ENCODE measurements at regions not wholly inside any gene's neighbourhood (a gene's known extent, or its start where the extent isn't known, plus 50 kb on each side); places are given as distances from the start of the nearest gene placed in this dataset.

DNA sequence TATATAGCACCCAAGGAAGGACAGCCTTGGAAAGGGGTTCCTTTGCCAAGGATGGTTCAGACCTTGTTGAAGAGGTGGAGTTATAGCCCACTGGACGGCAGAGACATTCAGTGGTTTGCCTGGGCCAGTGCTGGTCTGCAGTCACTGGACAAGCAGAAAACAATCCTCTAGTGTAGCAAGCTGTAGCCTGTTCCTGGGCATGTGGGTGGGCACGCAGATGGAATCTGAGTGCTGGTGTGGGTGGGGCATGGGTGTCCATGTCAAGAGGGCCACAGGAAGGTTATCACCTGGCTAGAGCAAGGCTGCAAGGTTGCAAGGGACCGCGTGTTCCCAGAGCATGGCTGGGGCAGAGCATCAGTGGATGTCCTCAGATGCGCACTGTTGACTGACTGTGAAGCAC is 244.7 kb downstream of the PTPRU start:
- ATAC-seq: no peak
- TF ChIP-seq CSDC2 (CRISPR knock-in tag; IDR thresholded peaks at IDR 0.05) (no peak), OSR1 (CRISPR knock-in tag; IDR thresholded peaks at IDR 0.05) (no peak), TOX (CRISPR knock-in tag; IDR thresholded peaks at IDR 0.05; ENCODE audit: borderline replicate concordance) (no peak), ZNF70 (CRISPR knock-in tag; IDR thresholded peaks at IDR 0.05) (no peak), CSRNP3 (CRISPR knock-in tag; IDR thresholded peaks at IDR 0.05) (no peak), RARB (CRISPR knock-in tag; IDR thresholded peaks at IDR 0.05) (no peak), BACH2 (CRISPR knock-in tag; IDR thresholded peaks at IDR 0.05; ENCODE audit: borderline replicate concordance) (no peak), ZC3H10 (CRISPR knock-in tag; IDR thresholded peaks at IDR 0.05) (no peak), ZFP30 (CRISPR knock-in tag; IDR thresholded peaks at IDR 0.05) (no peak), TSHZ2 (CRISPR knock-in tag; IDR thresholded peaks at IDR 0.05) (no peak), TCF4 (CRISPR knock-in tag; IDR thresholded peaks at IDR 0.05; ENCODE audit: borderline replicate concordance) (no peak), ZNF565 (CRISPR knock-in tag; conservative IDR thresholded peaks at IDR 0.05; ENCODE audit: low read depth) (no peak), ZFP3 (CRISPR knock-in tag; IDR thresholded peaks at IDR 0.05) (no peak), ZNF8 (CRISPR knock-in tag; IDR thresholded peaks at IDR 0.05) (no peak), ISL1 (CRISPR knock-in tag; IDR thresholded peaks at IDR 0.05) (no peak), ARNTL (CRISPR knock-in tag; IDR thresholded peaks at IDR 0.05; ENCODE audit: borderline replicate concordance, low read depth) (no peak)

DNA sequence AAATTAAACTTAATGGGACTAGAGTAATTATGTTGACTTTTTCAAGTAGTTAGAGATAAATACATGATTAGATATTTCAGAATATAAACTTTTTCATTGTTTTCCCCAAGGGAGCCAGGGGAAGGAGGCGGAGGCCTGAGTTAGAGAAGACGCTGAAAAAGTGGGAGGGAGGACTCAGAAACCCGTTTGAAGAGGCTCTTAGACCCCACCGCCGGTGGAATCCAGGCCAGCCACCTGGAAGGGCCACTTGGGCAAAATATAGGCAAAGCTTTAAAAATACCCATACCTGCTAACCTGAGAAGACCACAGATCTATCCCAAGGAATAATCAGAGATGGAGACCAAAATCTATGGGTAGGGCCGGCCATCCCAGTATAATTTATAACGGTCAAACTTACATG is 242.6 kb downstream of the PTPRU start:
- ATAC-seq: no peak

DNA sequence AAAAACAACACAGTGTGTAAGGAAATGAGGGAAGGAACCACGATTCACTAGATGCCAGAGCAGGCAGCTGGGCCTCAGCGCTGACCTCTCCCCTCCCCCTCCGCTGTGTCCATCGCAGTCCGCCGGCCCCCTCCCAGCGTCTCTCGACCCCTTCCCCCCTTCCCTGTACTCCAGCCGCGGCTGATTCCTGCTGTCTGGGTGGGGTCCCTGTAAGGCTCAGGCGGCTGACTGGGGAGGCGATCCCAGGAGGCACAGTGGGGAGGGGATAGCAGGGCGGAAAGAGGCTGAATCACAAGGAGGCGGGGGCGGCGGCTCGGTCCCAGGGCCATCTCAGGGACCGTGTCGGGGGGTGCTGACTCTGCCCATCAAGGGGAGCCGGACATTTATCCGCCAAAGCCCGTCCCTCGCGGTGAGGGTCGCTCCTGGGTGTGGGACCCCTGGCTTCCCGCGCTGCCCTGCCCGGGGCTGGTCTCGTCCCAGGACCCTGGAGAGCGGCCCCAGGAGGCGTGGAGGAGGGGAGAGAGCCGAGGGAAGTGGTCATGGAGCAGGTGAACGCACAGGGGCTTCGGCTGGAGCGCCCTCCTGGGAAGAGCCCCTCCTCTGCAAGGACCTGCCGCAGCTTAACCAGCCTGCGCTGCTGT is 241.9 kb downstream of the PTPRU start:
- ATAC-seq: no peak
- no peak for TF ChIP-seq ESRRG (CRISPR knock-in tag; IDR thresholded peaks at IDR 0.05)
- no peak for TF ChIP-seq RARB (CRISPR knock-in tag; IDR thresholded peaks at IDR 0.05)
- TF ChIP-seq, protein P1, sequence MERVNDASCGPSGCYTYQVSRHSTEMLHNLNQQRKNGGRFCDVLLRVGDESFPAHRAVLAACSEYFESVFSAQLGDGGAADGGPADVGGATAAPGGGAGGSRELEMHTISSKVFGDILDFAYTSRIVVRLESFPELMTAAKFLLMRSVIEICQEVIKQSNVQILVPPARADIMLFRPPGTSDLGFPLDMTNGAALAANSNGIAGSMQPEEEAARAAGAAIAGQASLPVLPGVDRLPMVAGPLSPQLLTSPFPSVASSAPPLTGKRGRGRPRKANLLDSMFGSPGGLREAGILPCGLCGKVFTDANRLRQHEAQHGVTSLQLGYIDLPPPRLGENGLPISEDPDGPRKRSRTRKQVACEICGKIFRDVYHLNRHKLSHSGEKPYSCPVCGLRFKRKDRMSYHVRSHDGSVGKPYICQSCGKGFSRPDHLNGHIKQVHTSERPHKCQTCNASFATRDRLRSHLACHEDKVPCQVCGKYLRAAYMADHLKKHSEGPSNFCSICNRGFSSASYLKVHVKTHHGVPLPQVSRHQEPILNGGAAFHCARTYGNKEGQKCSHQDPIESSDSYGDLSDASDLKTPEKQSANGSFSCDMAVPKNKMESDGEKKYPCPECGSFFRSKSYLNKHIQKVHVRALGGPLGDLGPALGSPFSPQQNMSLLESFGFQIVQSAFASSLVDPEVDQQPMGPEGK (CRISPR knock-in tag; IDR thresholded peaks at IDR 0.05; ENCODE audit: borderline replicate concordance): no peak
- TF ChIP-seq ISL1 (CRISPR knock-in tag; IDR thresholded peaks at IDR 0.05): no peak
- no peak for TF ChIP-seq OSR1 (CRISPR knock-in tag; IDR thresholded peaks at IDR 0.05)
- TF ChIP-seq, protein P2, sequence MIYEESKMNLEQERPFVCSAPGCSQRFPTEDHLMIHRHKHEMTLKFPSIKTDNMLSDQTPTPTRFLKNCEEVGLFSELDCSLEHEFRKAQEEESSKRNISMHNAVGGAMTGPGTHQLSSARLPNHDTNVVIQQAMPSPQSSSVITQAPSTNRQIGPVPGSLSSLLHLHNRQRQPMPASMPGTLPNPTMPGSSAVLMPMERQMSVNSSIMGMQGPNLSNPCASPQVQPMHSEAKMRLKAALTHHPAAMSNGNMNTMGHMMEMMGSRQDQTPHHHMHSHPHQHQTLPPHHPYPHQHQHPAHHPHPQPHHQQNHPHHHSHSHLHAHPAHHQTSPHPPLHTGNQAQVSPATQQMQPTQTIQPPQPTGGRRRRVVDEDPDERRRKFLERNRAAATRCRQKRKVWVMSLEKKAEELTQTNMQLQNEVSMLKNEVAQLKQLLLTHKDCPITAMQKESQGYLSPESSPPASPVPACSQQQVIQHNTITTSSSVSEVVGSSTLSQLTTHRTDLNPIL (CRISPR knock-in tag; IDR thresholded peaks at IDR 0.05; ENCODE audit: low read depth): no peak
- no peak for TF ChIP-seq CSDC2 (CRISPR knock-in tag; IDR thresholded peaks at IDR 0.05)
- no peak for TF ChIP-seq TSHZ2 (CRISPR knock-in tag; IDR thresholded peaks at IDR 0.05)

More for the DNA sequence above, 242.6 kb downstream of the PTPRU start:
- TF ChIP-seq ISL1 (CRISPR knock-in tag; IDR thresholded peaks at IDR 0.05): no peak
- TF ChIP-seq ZNF8 (CRISPR knock-in tag; IDR thresholded peaks at IDR 0.05): no peak
- TF ChIP-seq ZFP30 (CRISPR knock-in tag; IDR thresholded peaks at IDR 0.05): no peak
- no peak for TF ChIP-seq GLIS3 (CRISPR knock-in tag; IDR thresholded peaks at IDR 0.05)
- no peak for TF ChIP-seq ESRRG (CRISPR knock-in tag; IDR thresholded peaks at IDR 0.05)
- no peak for TF ChIP-seq TSHZ2 (CRISPR knock-in tag; IDR thresholded peaks at IDR 0.05)
- TF ChIP-seq ZNF565 (CRISPR knock-in tag; conservative IDR thresholded peaks at IDR 0.05; ENCODE audit: low read depth): no peak
- no peak for TF ChIP-seq ZFP3 (CRISPR knock-in tag; IDR thresholded peaks at IDR 0.05)
